HepG2 (cell line): ENCODE measurements at regions not wholly inside any gene's neighbourhood (a gene's known extent, or its start where the extent isn't known, plus 50 kb on each side); places are given as distances from the start of the nearest gene placed in this dataset.

Experiments
- ARHGAP35 ChIP-seq: sonication (generic); formaldehyde crosslinking; IDR thresholded peaks from 2 replicates; pipeline ENCODE4 v1.9.0; 2022; ENCODE audit warnings: mild to moderate bottlenecking, inconsistent platforms, moderate library complexity, missing genetic modification reagents, borderline replicate concordance
- PHF8 ChIP-seq: sonication (generic); formaldehyde crosslinking; IDR thresholded peaks from 2 replicates; pipeline ENCODE4 v1.5.0; 2020; ENCODE audit warnings: missing genetic modification reagents
- PTBP1 ChIP-seq: fragments of 200-400 bp; formaldehyde crosslinking; IDR thresholded peaks from 2 replicates; pipeline ENCODE4 v1.6.1; 2018; ENCODE audit warnings: low read length, low read depth; ENCODE audit not compliant: poor library complexity, severe bottlenecking
- RNF2 ChIP-seq: fragments of 450-650 bp; conservative IDR thresholded peaks from 2 replicates; pipeline ENCODE4 v1.6.1; 2016; ENCODE audit warnings: low read depth
- ZNF101 ChIP-seq: sonication (generic); formaldehyde crosslinking; IDR thresholded peaks from 2 replicates; pipeline ENCODE4 v1.4.0; 2020; ENCODE audit warnings: mild to moderate bottlenecking, low read depth, missing genetic modification reagents, borderline replicate concordance
- ZNF207 ChIP-seq: fragments of 450-650 bp; IDR thresholded peaks from 2 replicates; pipeline ENCODE4 v1.6.1; 2016; ENCODE audit warnings: antibody characterized with exemption, borderline replicate concordance
- ZNF282 ChIP-seq: fragments of 450-650 bp; IDR thresholded peaks from 2 replicates; pipeline ENCODE4 v1.6.1; 2018; ENCODE audit not compliant: partially characterized antibody
- ZNF318 ChIP-seq: sonication (generic); formaldehyde crosslinking; IDR thresholded peaks from 2 replicates; pipeline ENCODE4 v1.4.0; 2020; ENCODE audit warnings: mild to moderate bottlenecking, missing genetic modification reagents
- ZNF841 ChIP-seq: sonication (generic); formaldehyde crosslinking; IDR thresholded peaks from 2 replicates; pipeline ENCODE4 v1.8.1; 2023; ENCODE audit warnings: missing genetic modification reagents, borderline replicate concordance

GRCh38 chr18:66769375-66769774, 165.5 kb upstream of the CDH19 start (continued):
- TF ChIP-seq ARHGAP35 (no peak), RNF2 (no peak), ZNF841 (CRISPR knock-in tag) (no peak), PTBP1 (no peak), ZNF282 (no peak), ZNF101 (CRISPR knock-in tag) (no peak), ZNF207 (no peak), PHF8 (CRISPR knock-in tag) (no peak), ZNF318 (CRISPR knock-in tag) (no peak)
- TF ChIP-seq, all 625 proteins: peak for 0
